Neural cell (in vitro differentiated cells): ENCODE measurements at regions not wholly inside any gene's neighbourhood (a gene's known extent, or its start where the extent isn't known, plus 50 kb on each side); places are given as distances from the start of the nearest gene placed in this dataset.

ENCODE experiments used
- H2AFZ ChIP-seq: fragments of 200-600, 300-800 bp; sonication (generic), shearing (Covaris generic); 2 replicates; pipeline ENCODE4 v1.6.0; 2014; ENCODE audit warnings: low read depth, mild to moderate bottlenecking, antibody characterized with exemption, low read length, moderate library complexity
- H3F3A ChIP-seq: fragments of 200-600 bp; shearing (Covaris generic); 2 replicates; pipeline ENCODE4 v1.6.1; 2016; ENCODE audit warnings: mild to moderate bottlenecking, moderate library complexity, mixed read lengths, antibody characterized with exemption, low read length; ENCODE audit not compliant: insufficient read depth, poor library complexity, severe bottlenecking
- H3K27ac ChIP-seq: fragments of 200-600, 300-800 bp; sonication (generic), shearing (Covaris generic); 2 replicates; pipeline ENCODE4 v1.5.1; 2014; ENCODE audit warnings: mild to moderate bottlenecking, low read length, moderate library complexity
- H3K27me3 ChIP-seq: fragments of 300-800, 200-600 bp; sonication (generic), shearing (Covaris generic); 2 replicates; pipeline ENCODE4 v1.6.0; 2014; ENCODE audit warnings: mild to moderate bottlenecking, low read depth, low read length, moderate library complexity; ENCODE audit not compliant: insufficient read depth
- H3K36me3 ChIP-seq: fragments of 300-800, 200-600 bp; sonication (generic), shearing (Covaris generic); 2 replicates; pipeline ENCODE4 v1.5.1; 2014; ENCODE audit warnings: mild to moderate bottlenecking, antibody characterized with exemption, low read length, moderate library complexity; ENCODE audit not compliant: insufficient read depth
- H3K4me2 ChIP-seq: fragments of 300-800, 200-600 bp; sonication (generic), shearing (Covaris generic); 2 replicates; pipeline ENCODE4 v1.6.0; 2014; ENCODE audit warnings: mild to moderate bottlenecking, low read length
- H3K4me3 ChIP-seq: fragments of 300-800, 200-600 bp; sonication (generic), shearing (Covaris generic); 2 replicates; pipeline ENCODE4 v1.5.1; 2014; ENCODE audit warnings: mild to moderate bottlenecking, low read length, moderate library complexity
- H3K79me2 ChIP-seq: fragments of 200-600 bp; shearing (Covaris generic); replicated peaks from 2 replicates; pipeline ENCODE4 v1.6.0; 2014; ENCODE audit warnings: mild to moderate bottlenecking, low read length, moderate library complexity; ENCODE audit not compliant: insufficient read depth
- H3K9ac ChIP-seq: fragments of 300-800, 200-600 bp; sonication (generic), shearing (Covaris generic); 2 replicates; pipeline ENCODE4 v1.6.1; 2016; ENCODE audit warnings: mild to moderate bottlenecking, low read length, mixed read lengths
- H3K9me2 ChIP-seq: fragments of 200-600 bp; shearing (Covaris generic); 2 replicates; pipeline ENCODE4 v1.6.1; 2016; ENCODE audit warnings: mild to moderate bottlenecking, low read length, mixed read lengths; ENCODE audit not compliant: insufficient read depth
- H3K9me3 ChIP-seq: fragments of 200-600, 300-800 bp; sonication (generic), shearing (Covaris generic); 2 replicates; pipeline ENCODE4 v1.6.1; 2016; ENCODE audit warnings: mild to moderate bottlenecking, mixed run types, low read length, moderate library complexity, mixed read lengths
- H4K20me1 ChIP-seq: fragments of 200-600 bp; shearing (Covaris generic); 2 replicates; pipeline ENCODE4 v1.6.1; 2016; ENCODE audit warnings: mild to moderate bottlenecking, mixed run types; ENCODE audit not compliant: insufficient read depth
- CTCF ChIP-seq: fragments of 450-650 bp; IDR thresholded peaks from 2 replicates; pipeline ENCODE4 v1.5.1; 2014; ENCODE audit warnings: antibody characterized with exemption, mild to moderate bottlenecking, moderate library complexity; ENCODE audit not compliant: poor library complexity, severe bottlenecking
- EP300 ChIP-seq: fragments of 450-650 bp; conservative IDR thresholded peaks from 2 replicates; pipeline ENCODE4 v1.6.1; 2014; ENCODE audit warnings: antibody characterized with exemption, mild to moderate bottlenecking, moderate library complexity; ENCODE audit not compliant: poor library complexity, severe bottlenecking
- EZH2 ChIP-seq: fragments of 200-600, 300-800 bp; shearing (Covaris generic), sonication (generic); IDR thresholded peaks from 2 replicates; pipeline ENCODE4 v1.6.1; 2014; ENCODE audit warnings: antibody characterized with exemption, low read length, borderline replicate concordance, mild to moderate bottlenecking; ENCODE audit not compliant: insufficient read depth, poor library complexity, severe bottlenecking
- MXI1 ChIP-seq: fragments of 450-650 bp; conservative IDR thresholded peaks from 2 replicates; pipeline ENCODE4 v1.6.1; 2014; ENCODE audit warnings: antibody characterized with exemption, mild to moderate bottlenecking; ENCODE audit not compliant: poor library complexity, severe bottlenecking
- POLR2AphosphoS5 ChIP-seq: IDR thresholded peaks from 2 replicates; pipeline ENCODE4 v1.6.1; 2012
- RAD21 ChIP-seq: fragments of 450-650 bp; conservative IDR thresholded peaks from 2 replicates; pipeline ENCODE4 v1.6.1; 2014; ENCODE audit warnings: antibody characterized with exemption, mild to moderate bottlenecking, moderate library complexity
- REST ChIP-seq: IDR thresholded peaks from 2 replicates; pipeline ENCODE4 v1.6.1; 2012; ENCODE audit warnings: borderline replicate concordance
- SMC3 ChIP-seq: fragments of 450-650 bp; conservative IDR thresholded peaks from 2 replicates; pipeline ENCODE4 v1.6.1; 2014; ENCODE audit warnings: antibody characterized with exemption, mild to moderate bottlenecking, moderate library complexity; ENCODE audit not compliant: poor library complexity
- TAF1 ChIP-seq: IDR thresholded peaks from 2 replicates; pipeline ENCODE4 v1.6.1; 2012; ENCODE audit warnings: low read depth

- Histone ChIP-seq H3K36me3 (no peaks in the 10 kb centered on the region), H4K20me1 (no peaks in the 10 kb centered on the region), H3K9ac (no peak overlapping the region), H3K4me2 (no peak overlapping the region), H3K79me2 (no peaks in the 10 kb centered on the region), H3K27me3 (no peaks in the 10 kb centered on the region), H3K4me3 (no peak overlapping the region), H3K9me3 (peaks cover 3% of the 10 kb centered on the region), H3K27ac (no peak overlapping the region), H3F3A (no peaks in the 10 kb centered on the region), H3K9me2 (no peaks in the 10 kb centered on the region), H2AFZ (no peak overlapping the region)
- TF ChIP-seq EZH2: no peak
- TF ChIP-seq RAD21: no peak
- TF ChIP-seq REST: no peak
- no peak for TF ChIP-seq EP300
- no peak for TF ChIP-seq MXI1
- no peak for TF ChIP-seq POLR2AphosphoS5
- no peak for TF ChIP-seq SMC3
- TF ChIP-seq CTCF: no peak
- no peak for TF ChIP-seq TAF1
Observed at GRCh38 chr20:24732076-24732475, 217.0 kb upstream of the CST7 start.

GRCh38 chr20:24732599-24732998 lies 216.5 kb upstream of the CST7 start:
- no peaks in the 10 kb centered on the region for H3F3A ChIP-seq
- no peak overlapping the region for H3K27ac ChIP-seq
- H3K27me3 ChIP-seq: no peaks in the 10 kb centered on the region
- H3K9me2 ChIP-seq: no peaks in the 10 kb centered on the region
- no peak overlapping the region for H3K4me2 ChIP-seq
- H2AFZ ChIP-seq: no peak overlapping the region
- H3K4me3 ChIP-seq: no peak overlapping the region
- H4K20me1 ChIP-seq: no peaks in the 10 kb centered on the region
- H3K9ac ChIP-seq: no peak overlapping the region
- TF ChIP-seq SMC3: no peak
- H3K9me3 ChIP-seq: peaks cover 3% of the 10 kb centered on the region
- no peaks in the 10 kb centered on the region for H3K36me3 ChIP-seq
- no peaks in the 10 kb centered on the region for H3K79me2 ChIP-seq

- no peak overlapping the region for H2AFZ ChIP-seq
- H3K9ac ChIP-seq: no peak overlapping the region
- no peaks in the 10 kb centered on the region for H3K9me2 ChIP-seq
- H3F3A ChIP-seq: no peaks in the 10 kb centered on the region
- TF ChIP-seq EZH2 (no peak), REST (no peak), SMC3 (no peak), MXI1 (no peak), RAD21 (no peak), POLR2AphosphoS5 (no peak), TAF1 (no peak), CTCF (no peak), EP300 (no peak)
- H3K4me2 ChIP-seq: no peak overlapping the region
- H3K27me3 ChIP-seq: no peaks in the 10 kb centered on the region
- H3K9me3 ChIP-seq: peaks cover 3% of the 10 kb centered on the region
- H3K4me3 ChIP-seq: no peak overlapping the region
- H3K36me3 ChIP-seq: no peaks in the 10 kb centered on the region
- no peaks in the 10 kb centered on the region for H3K79me2 ChIP-seq
- H3K27ac ChIP-seq: no peak overlapping the region
- H4K20me1 ChIP-seq: no peaks in the 10 kb centered on the region
Observed at GRCh38 chr20:24733416-24733815, 215.7 kb upstream of the CST7 start.
